Calu3 (cell line): ENCODE measurements at regions not wholly inside any gene's neighbourhood (a gene's known extent, or its start where the extent isn't known, plus 50 kb on each side); places are given as distances from the start of the nearest gene placed in this dataset.

ENCODE experiments used
- BruUV-seq: library from RNA; stranded (reverse); fragments of 400-500 nt; replicated peaks from 2 replicates; lab custom pipeline; 2021; lab: Mats Ljungman, UMichigan
- CTCF ChIA-PET: fragments of 300-600 bp; sonication (Branson Sonifier 250); formaldehyde crosslinking; loops from one replicate; lab custom pipeline; 2022; ENCODE audit warnings: antibody characterized with exemption; lab: Charles Lee
- DNase-seq: peaks from one replicate; pipeline ENCODE4 v3.0.0; 2022
- H3K27ac Mint-ChIP-seq: one replicate; pipeline ENCODE4 v1.8.0; 2022; ENCODE audit warnings: mixed read lengths; ENCODE audit not compliant: unreplicated experiment
- H3K27me3 Mint-ChIP-seq: one replicate; pipeline ENCODE4 v1.8.0; 2022; ENCODE audit warnings: mixed read lengths; ENCODE audit not compliant: unreplicated experiment
- H3K36me3 Mint-ChIP-seq: one replicate; pipeline ENCODE4 v1.8.0; 2022; ENCODE audit warnings: mild to moderate bottlenecking, moderate library complexity, mixed read lengths; ENCODE audit not compliant: insufficient read depth, unreplicated experiment
- H3K4me1 Mint-ChIP-seq: one replicate; pipeline ENCODE4 v1.8.0; 2022; ENCODE audit warnings: mild to moderate bottlenecking, low read depth, mixed read lengths; ENCODE audit not compliant: unreplicated experiment
- H3K4me3 Mint-ChIP-seq: one replicate; pipeline ENCODE4 v1.8.0; 2022; ENCODE audit warnings: mild to moderate bottlenecking, low read depth, moderate library complexity, mixed read lengths; ENCODE audit not compliant: unreplicated experiment
- H3K9me3 Mint-ChIP-seq: one replicate; pipeline ENCODE4 v1.8.0; 2022; ENCODE audit warnings: low read depth, mixed read lengths; ENCODE audit not compliant: unreplicated experiment
- intact Hi-C: fragments of 100-400 bp; cut with micrococcal nuclease; formaldehyde crosslinking; loops from one replicate; pipeline ENCODE4 v1.10.0; 2022; ENCODE audit not compliant: unreplicated experiment
- TF ChIP-seq, protein P1 (sequence below): fragments of 200-600 bp; IDR thresholded peaks from one replicate; pipeline ENCODE4 v1.8.0; 2022; ENCODE audit warnings: antibody characterized with exemption; ENCODE audit not compliant: unreplicated experiment

DNA sequence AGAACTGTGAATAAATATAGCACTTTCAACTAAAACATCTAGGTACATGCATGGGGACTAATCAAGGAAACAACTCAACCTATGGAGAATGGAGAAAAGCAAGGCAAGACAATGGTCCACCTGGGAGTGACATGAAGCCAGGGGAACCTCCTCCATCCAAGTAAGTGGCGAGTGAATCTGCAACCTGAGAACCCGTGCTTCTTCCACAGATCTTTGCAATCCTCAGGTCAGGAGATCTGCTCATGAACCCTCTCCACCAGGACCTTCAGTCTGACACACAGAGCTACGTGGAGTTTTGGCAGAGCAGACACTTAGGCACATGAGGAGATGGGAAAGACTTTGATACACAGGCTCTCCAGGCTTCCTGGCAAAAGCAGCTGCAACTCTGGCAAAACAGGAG, 58.8 kb upstream of the KHDRBS2 start:
- CTCF ChIA-PET = no interaction called here
- H3K36me3 Mint-ChIP-seq = no peaks in the 10 kb centered on the region
- H3K4me3 Mint-ChIP-seq = no peak overlapping the region
- H3K27me3 Mint-ChIP-seq = no peaks in the 10 kb centered on the region
- TF ChIP-seq, protein P1, sequence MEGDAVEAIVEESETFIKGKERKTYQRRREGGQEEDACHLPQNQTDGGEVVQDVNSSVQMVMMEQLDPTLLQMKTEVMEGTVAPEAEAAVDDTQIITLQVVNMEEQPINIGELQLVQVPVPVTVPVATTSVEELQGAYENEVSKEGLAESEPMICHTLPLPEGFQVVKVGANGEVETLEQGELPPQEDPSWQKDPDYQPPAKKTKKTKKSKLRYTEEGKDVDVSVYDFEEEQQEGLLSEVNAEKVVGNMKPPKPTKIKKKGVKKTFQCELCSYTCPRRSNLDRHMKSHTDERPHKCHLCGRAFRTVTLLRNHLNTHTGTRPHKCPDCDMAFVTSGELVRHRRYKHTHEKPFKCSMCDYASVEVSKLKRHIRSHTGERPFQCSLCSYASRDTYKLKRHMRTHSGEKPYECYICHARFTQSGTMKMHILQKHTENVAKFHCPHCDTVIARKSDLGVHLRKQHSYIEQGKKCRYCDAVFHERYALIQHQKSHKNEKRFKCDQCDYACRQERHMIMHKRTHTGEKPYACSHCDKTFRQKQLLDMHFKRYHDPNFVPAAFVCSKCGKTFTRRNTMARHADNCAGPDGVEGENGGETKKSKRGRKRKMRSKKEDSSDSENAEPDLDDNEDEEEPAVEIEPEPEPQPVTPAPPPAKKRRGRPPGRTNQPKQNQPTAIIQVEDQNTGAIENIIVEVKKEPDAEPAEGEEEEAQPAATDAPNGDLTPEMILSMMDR = no peak
- no peak overlapping the region for H3K27ac Mint-ChIP-seq
- peaks cover 17% of the 10 kb centered on the region for H3K9me3 Mint-ChIP-seq
- intact Hi-C loops = no loop called here
- no peak for DNase-seq
- no peaks in the 10 kb centered on the region for H3K4me1 Mint-ChIP-seq
- BruUV-seq = no TSS peak

DNA sequence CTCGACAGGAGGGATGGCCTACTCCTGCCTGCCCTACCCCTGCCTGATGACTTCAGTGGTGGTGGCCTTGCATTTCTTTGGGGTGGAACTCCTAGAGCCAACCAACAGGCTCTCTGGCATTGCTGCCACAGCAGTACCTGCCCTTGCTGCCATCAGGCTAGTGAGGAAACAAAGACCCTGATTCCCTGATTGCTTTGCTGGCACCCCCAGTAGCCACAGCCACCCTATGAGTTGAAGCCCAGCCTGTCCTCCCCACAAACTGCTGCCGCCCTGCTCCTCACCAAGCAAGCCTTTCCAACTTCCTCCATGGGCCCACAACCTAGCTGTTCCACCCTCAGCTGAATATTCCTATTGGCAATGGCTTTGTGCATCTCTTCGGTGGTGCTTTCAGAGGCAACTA, 52.5 kb upstream of the KHDRBS2 start:
- TF ChIP-seq, protein P1 = no peak
- intact Hi-C loops = no loop called here
- Mint-ChIP-seq H3K4me3 (no peak overlapping the region), H3K9me3 (peaks cover 24% of the 10 kb centered on the region), H3K4me1 (no peaks in the 10 kb centered on the region), H3K27ac (no peak overlapping the region), H3K36me3 (no peaks in the 10 kb centered on the region), H3K27me3 (no peaks in the 10 kb centered on the region)
- CTCF ChIA-PET = no interaction called here
- DNase-seq = no peak
- BruUV-seq = no TSS peak
